ENCODE measurements at regions not wholly inside any gene's neighbourhood (a gene's known extent, or its start where the extent isn't known, plus 50 kb on each side); places are given as distances from the start of the nearest gene placed in this dataset.

GRCh38 chr18:51617167-51617566 lies 419.7 kb upstream of the MEX3C start:
- no peaks in the 10 kb centered on the region for H3K4me1 ChIP-seq (ENCODE audit: control insufficient read depth in 1 of 2, low read depth in 2 of 2)
- H3K27ac ChIP-seq: no peak overlapping the region
- no peaks in the 10 kb centered on the region for H3K27me3 ChIP-seq (replicated peaks; ENCODE audit: insufficient read depth)
- H3K4me3 ChIP-seq: no peak overlapping the region
- no peak for DNase-seq (ENCODE audit: low spot score)
- no peak for ATAC-seq (ENCODE audit: insufficient number of reproducible peaks, low FRiP score, low read depth)
- no peaks in the 10 kb centered on the region for H3K36me3 ChIP-seq
- TF ChIP-seq CTCF (IDR thresholded peaks at IDR 0.05): no peak
- H3K9me3 ChIP-seq: no peaks in the 10 kb centered on the region

GRCh38 chr18:51617572-51618260 lies 420.2 kb upstream of the MEX3C start:
- Histone ChIP-seq H3K4me1 (ENCODE audit: control insufficient read depth in 1 of 2, low read depth in 2 of 2) (no peaks in the 10 kb centered on the region), H3K4me3 (no peak overlapping the region), H3K9me3 (no peaks in the 10 kb centered on the region), H3K27ac (no peak overlapping the region), H3K27me3 (replicated peaks; ENCODE audit: insufficient read depth) (no peaks in the 10 kb centered on the region), H3K36me3 (no peaks in the 10 kb centered on the region)
- no peak for ATAC-seq (ENCODE audit: insufficient number of reproducible peaks, low FRiP score, low read depth)
- no peak for DNase-seq (ENCODE audit: low spot score)
- TF ChIP-seq CTCF (IDR thresholded peaks at IDR 0.05): no peak

GRCh38 chr18:51619283-51619682 lies 421.8 kb upstream of the MEX3C start:
- H3K9me3 ChIP-seq: no peaks in the 10 kb centered on the region
- H3K4me3 ChIP-seq: no peak overlapping the region
- ATAC-seq (ENCODE audit: insufficient number of reproducible peaks, low FRiP score, low read depth): no peak
- H3K4me1 ChIP-seq (ENCODE audit: control insufficient read depth in 1 of 2, low read depth in 2 of 2): no peaks in the 10 kb centered on the region
- TF ChIP-seq CTCF (IDR thresholded peaks at IDR 0.05): no peak
- no peaks in the 10 kb centered on the region for H3K27me3 ChIP-seq (replicated peaks; ENCODE audit: insufficient read depth)
- no peak overlapping the region for H3K27ac ChIP-seq
- no peaks in the 10 kb centered on the region for H3K36me3 ChIP-seq
- DNase-seq (ENCODE audit: low spot score): no peak

GRCh38 chr18:51621113-51621863 lies 423.8 kb upstream of the MEX3C start:
- no peak overlapping the region for H3K4me3 ChIP-seq
- H3K36me3 ChIP-seq: no peaks in the 10 kb centered on the region
- H3K4me1 ChIP-seq (ENCODE audit: control insufficient read depth in 1 of 2, low read depth in 2 of 2): no peaks in the 10 kb centered on the region
- no peaks in the 10 kb centered on the region for H3K27me3 ChIP-seq (replicated peaks; ENCODE audit: insufficient read depth)
- DNase-seq (ENCODE audit: low spot score) (no peak), ATAC-seq (ENCODE audit: insufficient number of reproducible peaks, low FRiP score, low read depth) (no peak)
- TF ChIP-seq CTCF (IDR thresholded peaks at IDR 0.05): peak; percentile 18
- H3K27ac ChIP-seq: no peak overlapping the region
- no peaks in the 10 kb centered on the region for H3K9me3 ChIP-seq

- Histone ChIP-seq H3K4me3 (no peak overlapping the region), H3K27me3 (replicated peaks; ENCODE audit: insufficient read depth) (no peaks in the 10 kb centered on the region), H3K4me1 (ENCODE audit: control insufficient read depth in 1 of 2, low read depth in 2 of 2) (no peaks in the 10 kb centered on the region), H3K9me3 (no peaks in the 10 kb centered on the region), H3K36me3 (no peaks in the 10 kb centered on the region), H3K27ac (no peak overlapping the region)
- no peak for TF ChIP-seq CTCF (IDR thresholded peaks at IDR 0.05)
- no peak for ATAC-seq (ENCODE audit: insufficient number of reproducible peaks, low FRiP score, low read depth)
- no peak for DNase-seq (ENCODE audit: low spot score)
Observed at GRCh38 chr18:51621864-51622160, 424.3 kb upstream of the MEX3C start.

Data from thoracic aorta (tissue), 2 donors.